Breast epithelium (tissue), 4 donors: ENCODE measurements at regions not wholly inside any gene's neighbourhood (a gene's known extent, or its start where the extent isn't known, plus 50 kb on each side); places are given as distances from the start of the nearest gene placed in this dataset.

ENCODE experiments used
- DNase-seq, 2 donors: peaks; one replicate each; pipeline ENCODE4 v3.0.0-alpha.2; 2019; ENCODE audit warnings: low spot score in 2 of 2
- H3K27ac ChIP-seq, 2 donors: fragments of 200-600 bp; sonication (generic) in 1 of 2; one replicate each; pipeline ENCODE4 v1.5.1; 2016 to 2019; ENCODE audit warnings: mild to moderate bottlenecking in 1 of 2
- H3K27me3 ChIP-seq, 2 donors: fragments of 200-600 bp; sonication (generic) in 1 of 2; one replicate each; pipeline versions ENCODE4 v1.5.1 to v1.6.0; 2017 to 2019; ENCODE audit warnings: control low read depth in 1 of 2, mild to moderate bottlenecking in 1 of 2
- H3K36me3 ChIP-seq: fragments of 200-600 bp; one replicate; pipeline ENCODE4 v1.5.1; 2019
- H3K4me1 ChIP-seq, 2 donors: fragments of 200-600 bp; sonication (generic); one replicate each; pipeline ENCODE4 v1.5.1; 2016 to 2019; ENCODE audit warnings: control low read depth in 1 of 2
- H3K4me3 ChIP-seq, 3 donors: fragments of 200-600 bp; sonication (generic); 1 replicate in 2 of 3; 2 replicates in 1 of 3; pipeline ENCODE4 v1.5.1; 2016 to 2019; ENCODE audit warnings: mild to moderate bottlenecking in 3 of 3, moderate library complexity in 2 of 3
- H3K9me3 ChIP-seq, 2 donors: fragments of 200-600 bp; sonication (generic) in 1 of 2; one replicate each; pipeline ENCODE4 v1.5.1; 2016 to 2019; ENCODE audit warnings: control low read depth in 1 of 2
- CTCF ChIP-seq, 3 donors: fragments of 450-650 bp; IDR thresholded peaks; one replicate each; pipeline ENCODE4 v1.5.1; 2016 to 2017; ENCODE audit warnings: antibody characterized with exemption in 3 of 3, mild to moderate bottlenecking in 3 of 3, moderate library complexity in 3 of 3
- POLR2A ChIP-seq: fragments of 450-650 bp; IDR thresholded peaks from one replicate; pipeline ENCODE4 v1.6.1; 2016; ENCODE audit warnings: antibody characterized with exemption, mild to moderate bottlenecking, moderate library complexity
- POLR2AphosphoS5 ChIP-seq, 3 donors: sonication (generic); formaldehyde crosslinking; IDR thresholded peaks; one replicate each; pipeline ENCODE4 v1.6.1; 2017; ENCODE audit warnings: antibody characterized with exemption in 3 of 3
- intact Hi-C: fragments of 100-400 bp; cut with DNase I; formaldehyde crosslinking; loops from one replicate; pipeline ENCODE4 v1.15.1; 2023; ENCODE audit warnings: low total_unique reads

- no peak for DNase-seq
- H3K27me3 ChIP-seq: no peaks in the 10 kb centered on the region
- TF ChIP-seq POLR2A: no peak
- no peak for TF ChIP-seq POLR2AphosphoS5 (IDR thresholded peaks at IDR 0.05)
- no peak for TF ChIP-seq CTCF (IDR thresholded peaks at IDR 0.05)
- intact Hi-C loops: no loop called here
- H3K4me3 ChIP-seq: no peak overlapping the region
- H3K4me1 ChIP-seq: no peaks in the 10 kb centered on the region
- no peaks in the 10 kb centered on the region for H3K9me3 ChIP-seq
- H3K36me3 ChIP-seq: no peaks in the 10 kb centered on the region
- H3K27ac ChIP-seq: no peak overlapping the region
These were observed 137.3 kb upstream of the PDE5A start for GRCh38 chr4:119765951-119766350.

- intact Hi-C loops: no loop called here
- Histone ChIP-seq H3K36me3 (no peaks in the 10 kb centered on the region), H3K9me3 (no peaks in the 10 kb centered on the region), H3K4me1 (no peaks in the 10 kb centered on the region), H3K27ac (no peak overlapping the region), H3K27me3 (no peaks in the 10 kb centered on the region), H3K4me3 (no peak overlapping the region)
- DNase-seq: no peak
- TF ChIP-seq CTCF (IDR thresholded peaks at IDR 0.05) (no peak), POLR2AphosphoS5 (IDR thresholded peaks at IDR 0.05) (no peak), POLR2A (no peak)
These were observed 136.9 kb upstream of the PDE5A start for GRCh38 chr4:119765469-119765868.

GRCh38 chr4:119763386-119763785 is 134.8 kb upstream of the PDE5A start:
- H3K4me3 ChIP-seq: no peak overlapping the region
- TF ChIP-seq POLR2A (no peak), CTCF (IDR thresholded peaks at IDR 0.05) (no peak), POLR2AphosphoS5 (IDR thresholded peaks at IDR 0.05) (no peak)
- DNase-seq: no peak
- no peaks in the 10 kb centered on the region for H3K9me3 ChIP-seq
- no peaks in the 10 kb centered on the region for H3K36me3 ChIP-seq
- no peak overlapping the region for H3K27ac ChIP-seq
- no peaks in the 10 kb centered on the region for H3K27me3 ChIP-seq
- intact Hi-C loops: no loop called here
- no peaks in the 10 kb centered on the region for H3K4me1 ChIP-seq

- no peak for TF ChIP-seq POLR2AphosphoS5 (IDR thresholded peaks at IDR 0.05)
- TF ChIP-seq POLR2A: no peak
- TF ChIP-seq CTCF (IDR thresholded peaks at IDR 0.05): no peak
- no peak overlapping the region for H3K27ac ChIP-seq
- DNase-seq: no peak
- intact Hi-C loops: loop anchor here (5.0 kb wide), 1 partner anchor 307 kb away; no protein-coding TSS in a partner anchor
- no peaks in the 10 kb centered on the region for H3K36me3 ChIP-seq
- no peaks in the 10 kb centered on the region for H3K9me3 ChIP-seq
- no peaks in the 10 kb centered on the region for H3K27me3 ChIP-seq
- no peak overlapping the region for H3K4me3 ChIP-seq
- H3K4me1 ChIP-seq: no peaks in the 10 kb centered on the region
These were observed 127.0 kb upstream of the PDE5A start for GRCh38 chr4:119755599-119755998.

GRCh38 chr4:119752936-119753335 is 124.3 kb upstream of the PDE5A start:
- Histone ChIP-seq H3K9me3 (no peaks in the 10 kb centered on the region), H3K4me1 (no peaks in the 10 kb centered on the region), H3K27ac (no peak overlapping the region), H3K4me3 (no peak overlapping the region), H3K27me3 (no peaks in the 10 kb centered on the region), H3K36me3 (no peaks in the 10 kb centered on the region)
- intact Hi-C loops: no loop called here
- TF ChIP-seq POLR2A: no peak
- TF ChIP-seq CTCF (IDR thresholded peaks at IDR 0.05): no peak
- TF ChIP-seq POLR2AphosphoS5 (IDR thresholded peaks at IDR 0.05): no peak
- DNase-seq: no peak
